HepG2 (cell line): ENCODE measurements at regions not wholly inside any gene's neighbourhood (a gene's known extent, or its start where the extent isn't known, plus 50 kb on each side); places are given as distances from the start of the nearest gene placed in this dataset.

Source experiments
- ATAC-seq: fragments of 200-7000 bp; cut with Tn5 transposase; 3 replicates; pipeline ENCODE4 v1.9.1; 2020; ENCODE audit warnings: mild to moderate bottlenecking, moderate library complexity
- BruUV-seq: library from RNA; stranded (reverse); fragments of 400-500 nt; replicated peaks from 2 replicates; lab custom pipeline; 2021; lab: Mats Ljungman, UMichigan
- CTCF ChIA-PET: fragments of 300-600 bp; formaldehyde crosslinking; extraction: SDS; loops from one replicate; lab custom pipeline; 2021; ENCODE audit warnings: low total read pairs, inconsistent platforms, low intra/inter-chr PET ratio; lab: Yijun Ruan, JAX
- POLR2A ChIA-PET: fragments of 350-600 bp; sonication (Branson Sonifier 250); formaldehyde crosslinking; loops from one replicate; lab custom pipeline; 2020; ENCODE audit warnings: antibody characterized with exemption, inconsistent platforms; lab: Yijun Ruan, JAX
- DNase-seq: peaks from one replicate; pipeline ENCODE4 v3.0.0-alpha.2; 2015; ENCODE audit warnings: low spot score
- FAIRE-seq: peaks from 3 replicates; lab custom pipeline; 2011; peaks lifted over from hg19 to GRCh38; lab: Jason Lieb, UNC
- H2AFZ ChIP-seq: one replicate; pipeline ENCODE4 v1.6.1; 2011; ENCODE audit warnings: low read length, inconsistent platforms
- H3K27ac ChIP-seq: fragments of 300-600 bp; 3 replicates; pipeline ENCODE4 v1.8.0; 2011; ENCODE audit warnings: mixed run types, mild to moderate bottlenecking, mixed read lengths, low read length, inconsistent platforms; ENCODE audit not compliant: insufficient read depth; ENCODE audit errors: extremely low read length
- H3K27me3 ChIP-seq, 2 experiments: fragments of 200-600 bp in 1 of 2; 2 replicates in 1 of 2; 3 replicates in 1 of 2; pipeline versions ENCODE4 v1.6.0 to v1.8.0; 2011; ENCODE audit warnings: low read length in 2 of 2, mild to moderate bottlenecking in 2 of 2, moderate library complexity in 2 of 2, inconsistent platforms in 1 of 2; ENCODE audit not compliant: insufficient read depth in 2 of 2, control insufficient read depth in 1 of 2
- H3K36me3 ChIP-seq, 2 experiments: fragments of 200-600 bp in 1 of 2; replicated peaks in 1 of 2; 2 replicates in 1 of 2; 3 replicates in 1 of 2; pipeline versions ENCODE4 v1.5.1 to v1.8.0; 2011; ENCODE audit warnings: low read length in 2 of 2, inconsistent platforms in 1 of 2; ENCODE audit not compliant: insufficient read depth in 2 of 2, control insufficient read depth in 1 of 2
- H3K4me1 ChIP-seq: 2 replicates; pipeline ENCODE4 v1.5.1; 2012; ENCODE audit warnings: low read length, inconsistent platforms; ENCODE audit not compliant: insufficient read depth
- H3K4me2 ChIP-seq: 2 replicates; pipeline ENCODE4 v1.6.0; 2011; ENCODE audit warnings: low read depth, low read length, inconsistent platforms
- H3K4me3 ChIP-seq, 3 experiments: fragments of 200-600 bp in 1 of 3; sonication (generic), shearing (Covaris generic) in 1 of 3; replicated peaks in 1 of 3; 2 replicates each; pipeline ENCODE4 v1.5.1; 2011 to 2016; ENCODE audit warnings: low read length in 3 of 3, inconsistent platforms in 2 of 3, low read depth in 2 of 3, mild to moderate bottlenecking in 2 of 3, control low read depth in 1 of 3, mixed read lengths in 1 of 3; ENCODE audit not compliant: insufficient read depth in 1 of 3
- H3K79me2 ChIP-seq: one replicate; pipeline ENCODE4 v1.6.1; 2011; ENCODE audit warnings: low read length, inconsistent platforms; ENCODE audit not compliant: insufficient read depth
- H3K9ac ChIP-seq: 2 replicates; pipeline ENCODE4 v1.6.0; 2011; ENCODE audit warnings: mild to moderate bottlenecking, low read depth, low read length, inconsistent platforms; ENCODE audit not compliant: insufficient read depth
- H3K9me3 ChIP-seq: 2 replicates; pipeline ENCODE4 v1.5.1; 2012; ENCODE audit warnings: mild to moderate bottlenecking, low read length
- H4K20me1 ChIP-seq: 2 replicates; pipeline ENCODE4 v1.6.0; 2011; ENCODE audit warnings: inconsistent platforms, mild to moderate bottlenecking, low read length, moderate library complexity; ENCODE audit not compliant: insufficient read depth
- AKNA ChIP-seq: sonication (generic); formaldehyde crosslinking; IDR thresholded peaks from 2 replicates; pipeline ENCODE4 v1.4.0; 2020; ENCODE audit warnings: missing genetic modification reagents, borderline replicate concordance
- ATRX ChIP-seq: sonication (generic); formaldehyde crosslinking; IDR thresholded peaks from 2 replicates; pipeline ENCODE4 v1.4.0; 2020; ENCODE audit warnings: missing genetic modification reagents, borderline replicate concordance
- DMTF1 ChIP-seq: sonication (generic); formaldehyde crosslinking; IDR thresholded peaks from 2 replicates; pipeline ENCODE4 v1.4.0; 2020; ENCODE audit warnings: mild to moderate bottlenecking, missing genetic modification reagents
- E2F5 ChIP-seq: sonication (generic); formaldehyde crosslinking; conservative IDR thresholded peaks from 2 replicates; pipeline ENCODE4 v1.4.0; 2020; ENCODE audit warnings: missing genetic modification reagents
- EP300 ChIP-seq, 3 experiments: sonication (generic) in 1 of 3; formaldehyde crosslinking in 1 of 3; IDR thresholded peaks; 2 replicates each; pipeline versions ENCODE4 v1.5.1 to v1.6.1; 2011 to 2020; ENCODE audit warnings: low read depth in 2 of 3, low read length in 2 of 3, borderline replicate concordance in 1 of 3, improper control_type of control experiment in 1 of 3, mild to moderate bottlenecking in 1 of 3, missing genetic modification reagents in 1 of 3, moderate library complexity in 1 of 3
- KLF15 ChIP-seq: sonication (generic); formaldehyde crosslinking; IDR thresholded peaks from 2 replicates; pipeline ENCODE4 v1.8.1; 2023; ENCODE audit warnings: borderline replicate concordance, mild to moderate bottlenecking, inconsistent platforms, missing genetic modification reagents, mixed read lengths
- LBX2 ChIP-seq: sonication (generic); formaldehyde crosslinking; IDR thresholded peaks from 2 replicates; pipeline ENCODE4 v1.5.0; 2020; ENCODE audit warnings: missing genetic modification reagents, mild to moderate bottlenecking, borderline replicate concordance
- MIXL1 ChIP-seq: IDR thresholded peaks from 2 replicates; pipeline ENCODE4 v1.6.1; 2016
- PHF8 ChIP-seq: sonication (generic); formaldehyde crosslinking; IDR thresholded peaks from 2 replicates; pipeline ENCODE4 v1.5.0; 2020; ENCODE audit warnings: missing genetic modification reagents
- TBP ChIP-seq: sonication (generic); formaldehyde crosslinking; IDR thresholded peaks from 2 replicates; pipeline ENCODE4 v1.5.0; 2020; ENCODE audit warnings: missing genetic modification reagents
- WGBS: methylation state at CpG from one replicate; pipeline ENCODE4 v1.1.6; 2017; ENCODE audit warnings: low lambda C conversion rate; 5-methylcytosine and 5-hydroxymethylcytosine counted together
- in situ Hi-C: cut with HindIII; loops from 2 replicates; pipeline ENCODE4 v1.10.0; 2017; ENCODE audit warnings: low pct_unique_long_range_greater_than_20kb; ENCODE audit not compliant: extremely low pct_ligation_motif_present
- intact Hi-C: fragments of 100-400 bp; cut with micrococcal nuclease; formaldehyde crosslinking; loops from one replicate; pipeline ENCODE4 v1.10.0; 2022; ENCODE audit not compliant: unreplicated experiment

- Histone ChIP-seq H3K79me2 (no peaks in the 10 kb centered on the region), H3K9ac (no peak overlapping the region), H4K20me1 (no peaks in the 10 kb centered on the region), H3K27me3 (peaks cover 0 to 4% of the 10 kb centered on the region in 2 experiments; a peak in 1 of 5 replicates), H3K9me3 (no peaks in the 10 kb centered on the region), H3K27ac (no peak overlapping the region), H3K4me2 (no peak overlapping the region), H2AFZ (no peak overlapping the region), H3K4me1 (no peaks in the 10 kb centered on the region)
- no peak for ATAC-seq
- ChIA-PET POLR2A (no interaction called here), CTCF (no interaction called here)
- intact Hi-C loops = no loop called here
- WGBS = 3% methylated on average over 4 of the region's 6 CpGs
- in situ Hi-C loops = no loop called here
- TF ChIP-seq DMTF1 (CRISPR knock-in tag) (no peak), PHF8 (CRISPR knock-in tag) (no peak), E2F5 (no peak), TBP (CRISPR knock-in tag) (no peak)
- TF ChIP-seq, all 625 proteins: peak for 0
- no peak for DNase-seq
- BruUV-seq = no TSS peak
- no peak for FAIRE-seq
- Histone ChIP-seq H3K4me3 (no peak overlapping the region), H3K36me3 (no peaks in the 10 kb centered on the region)
Measured at GRCh38 chr7:132638000-132638399, 61.7 kb upstream of the PLXNA4 start.

- Histone ChIP-seq H3K4me1 (no peaks in the 10 kb centered on the region), H2AFZ (no peak overlapping the region), H3K4me2 (no peak overlapping the region), H3K79me2 (no peaks in the 10 kb centered on the region), H4K20me1 (no peaks in the 10 kb centered on the region), H3K9ac (no peak overlapping the region), H3K36me3 (no peaks in the 10 kb centered on the region), H3K4me3 (no peak overlapping the region), H3K9me3 (no peaks in the 10 kb centered on the region), H3K27me3 (no peaks in the 10 kb centered on the region), H3K27ac (no peak overlapping the region)
- POLR2A ChIA-PET = no interaction called here
- no TSS peak for BruUV-seq
- ATAC-seq (no peak), FAIRE-seq (no peak), DNase-seq (no peak)
- CTCF ChIA-PET = no interaction called here
- in situ Hi-C loops (no loop called here), intact Hi-C loops (no loop called here)
- 0% methylated on average over 3 of the region's 4 CpGs for WGBS
- TF ChIP-seq ATRX (CRISPR knock-in tag) (no peak), MIXL1 (CRISPR knock-in tag) (no peak), KLF15 (CRISPR knock-in tag) (no peak), EP300 (IDR thresholded peaks at IDR 0.05; ENCODE audit: low read depth in 2 of 2, low read length in 2 of 2) (no peak), EP300 (CRISPR knock-in tag; IDR thresholded peaks at IDR 0.05; ENCODE audit: borderline replicate concordance) (no peak), AKNA (no peak), LBX2 (CRISPR knock-in tag) (no peak)
Measured at GRCh38 chr7:132636581-132636980, 60.3 kb upstream of the PLXNA4 start.
